Inflammatory macrophage (primary cell): ENCODE measurements at regions not wholly inside any gene's neighbourhood (a gene's known extent, or its start where the extent isn't known, plus 50 kb on each side); places are given as distances from the start of the nearest gene placed in this dataset.

Experiments
- DNase-seq, 2 donors: peaks; one replicate each; pipeline ENCODE4 v3.0.0-alpha.2; 2020 to 2022

GRCh38 chr3:135753506-135753905, 212.0 kb upstream of the PPP2R3A start:
- no peak for DNase-seq

DNA sequence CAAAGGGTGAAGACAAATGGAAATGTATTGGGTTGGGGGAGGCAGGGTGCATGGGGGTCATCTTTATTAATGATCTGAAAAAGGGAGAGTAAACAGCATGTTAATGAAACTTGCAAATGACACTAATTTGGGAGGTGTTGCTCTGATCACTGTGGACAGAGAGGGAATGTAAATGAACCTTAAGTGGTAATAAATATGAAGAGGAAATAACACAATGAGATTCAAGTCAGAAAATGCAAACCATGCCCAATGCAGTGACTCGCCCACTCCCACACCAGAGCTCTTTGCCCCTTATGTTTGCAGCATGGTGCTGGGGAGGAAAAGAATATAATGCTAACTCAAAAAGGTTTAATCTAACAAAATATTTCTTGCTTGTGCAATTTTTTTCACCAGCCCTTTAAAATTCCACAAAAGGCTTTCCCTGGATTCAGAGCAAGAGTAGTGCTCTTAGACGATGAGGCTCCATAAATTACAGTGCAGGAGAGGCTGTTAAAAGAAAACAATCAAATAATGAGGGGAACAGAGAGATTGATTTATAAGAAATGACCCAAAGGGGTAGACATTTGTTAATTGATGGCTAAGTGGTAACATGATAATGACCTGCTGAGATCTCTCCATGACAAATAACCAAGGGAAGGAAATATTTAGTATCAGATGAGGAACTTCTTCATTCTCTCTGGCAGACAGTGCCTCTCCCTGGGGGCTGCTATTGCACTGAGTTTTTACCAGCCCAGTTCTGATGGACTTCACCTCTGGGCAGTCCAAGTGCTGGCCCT, 210.0 kb upstream of the PPP2R3A start:
- no peak for DNase-seq

DNA sequence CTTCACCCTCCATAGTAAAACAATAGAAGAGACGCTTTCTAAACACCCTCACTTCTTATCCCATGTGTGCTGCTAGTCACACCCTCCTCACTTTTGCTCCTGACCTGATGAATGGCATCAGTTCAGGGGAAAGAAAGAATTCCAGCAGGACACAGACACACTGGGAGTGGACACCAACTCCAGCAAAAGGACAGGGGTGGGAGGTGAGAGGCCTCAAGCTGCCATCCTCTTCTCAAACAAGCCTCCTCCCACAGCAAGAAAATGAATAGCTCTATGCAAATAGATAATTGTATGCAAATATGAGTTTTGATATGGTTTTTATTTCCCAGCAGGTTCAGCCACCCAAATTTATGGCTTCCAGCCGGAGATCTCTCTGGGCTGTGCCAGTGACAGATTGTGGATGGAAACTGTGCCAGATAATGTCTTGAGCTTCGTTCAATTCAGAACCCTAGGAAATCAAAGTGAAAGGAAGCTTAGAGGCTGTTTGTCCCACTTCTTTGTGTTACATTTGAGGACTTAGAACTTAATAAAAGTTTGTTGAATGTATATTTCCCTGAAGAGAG, 209.3 kb upstream of the PPP2R3A start:
- no peak for DNase-seq

DNA sequence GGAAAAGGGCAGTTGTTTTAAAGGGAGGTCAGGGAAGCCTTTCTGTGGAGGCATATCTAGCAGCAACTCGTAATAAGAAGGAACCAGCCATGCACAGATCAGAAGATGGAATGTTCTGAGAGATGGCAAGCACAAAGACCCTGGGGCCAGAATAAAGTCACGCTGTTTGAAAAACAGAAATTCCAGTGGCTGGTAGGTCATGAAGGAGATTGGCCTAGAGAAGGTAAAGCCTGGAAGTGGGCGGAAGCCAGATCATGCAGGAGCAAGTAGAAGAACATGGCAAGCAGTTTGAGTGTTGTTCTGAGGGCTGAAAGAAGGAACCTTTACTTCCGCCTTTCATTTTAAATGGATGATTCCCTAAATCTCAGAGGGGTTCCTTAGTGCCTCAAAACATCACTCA, 208.1 kb upstream of the PPP2R3A start:
- DNase-seq = no peak

DNA sequence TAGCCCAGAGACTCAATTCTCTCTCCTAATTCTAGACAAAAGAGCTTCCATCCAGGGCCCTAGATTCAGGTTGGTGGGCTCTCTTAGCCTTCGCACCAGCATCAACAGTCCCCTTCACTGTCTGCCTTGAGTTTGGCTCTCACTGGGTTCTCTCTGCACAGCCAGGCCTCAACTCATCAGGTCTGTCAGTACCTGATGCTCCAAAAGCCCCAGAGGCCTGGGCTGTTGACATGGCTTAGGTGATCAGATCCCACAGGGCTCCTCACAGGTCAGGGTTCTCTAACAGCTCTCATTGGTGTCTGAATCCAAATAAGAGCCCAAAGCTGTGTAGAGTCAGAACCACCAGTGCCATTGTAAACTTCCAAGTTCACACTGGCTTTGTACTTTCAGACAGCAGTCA, 206.6 kb upstream of the PPP2R3A start:
- DNase-seq = no peak

- no peak for DNase-seq
Measured at GRCh38 chr3:135759651-135760050, 205.9 kb upstream of the PPP2R3A start.

GRCh38 chr3:135760581-135760980, 204.9 kb upstream of the PPP2R3A start:
- DNase-seq = no peak

DNA sequence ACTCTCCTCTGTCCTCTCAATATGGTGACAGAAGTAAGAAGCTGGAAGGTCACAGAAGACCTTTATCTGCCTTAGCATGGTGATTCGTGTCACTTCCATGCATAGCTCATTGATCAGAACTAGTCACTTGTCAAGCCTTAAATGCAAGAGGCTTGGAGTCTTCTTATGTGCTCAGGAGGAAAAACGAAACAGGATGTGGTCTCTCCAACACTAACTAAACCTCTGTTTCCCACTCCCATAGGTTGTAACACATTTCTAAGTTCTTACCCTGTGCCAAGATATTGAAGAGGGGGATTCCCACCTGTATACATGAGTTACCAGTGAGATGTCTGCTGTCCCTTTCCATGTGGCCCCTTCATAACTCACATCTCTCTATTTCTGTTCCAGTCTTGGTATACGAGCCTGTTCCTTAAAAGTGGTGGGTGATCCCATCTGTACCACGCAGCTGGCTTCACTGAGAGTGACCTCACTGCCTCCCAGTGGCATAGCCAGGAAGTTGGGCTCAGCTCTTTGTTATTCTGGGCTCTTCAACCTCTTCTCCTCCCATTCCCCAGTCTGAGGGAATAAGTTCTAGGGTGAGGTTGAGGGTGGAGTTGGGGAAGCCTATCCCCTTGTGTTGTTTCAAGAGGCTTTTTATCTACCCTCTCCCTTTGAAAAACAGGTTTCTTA, 203.2 kb upstream of the PPP2R3A start:
- no peak for DNase-seq

GRCh38 chr3:135766115-135766514, 199.4 kb upstream of the PPP2R3A start:
- DNase-seq = no peak

GRCh38 chr3:135771760-135772159, 193.8 kb upstream of the PPP2R3A start:
- no peak for DNase-seq

DNA sequence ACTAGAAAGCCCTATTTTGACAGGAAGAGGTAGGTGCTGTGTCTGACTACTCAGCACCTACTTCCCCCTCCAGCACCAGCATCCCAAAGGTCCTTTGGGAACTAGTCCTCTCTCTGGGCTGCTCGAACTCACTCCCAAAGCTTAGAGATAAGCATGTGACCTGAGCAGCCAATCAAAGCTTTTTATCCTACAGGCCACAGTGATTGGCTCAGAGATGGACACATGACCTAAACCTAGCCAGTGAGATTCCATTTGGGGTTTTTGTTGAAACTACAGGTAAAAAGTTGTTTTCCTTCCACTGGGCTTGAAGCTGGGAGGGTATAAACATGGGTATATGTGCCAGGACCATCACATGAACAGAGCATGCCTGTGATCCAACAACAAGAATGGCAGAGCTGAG, 186.5 kb upstream of the PPP2R3A start:
- no peak for DNase-seq

GRCh38 chr3:135779590-135780235, 185.8 kb upstream of the PPP2R3A start:
- DNase-seq = no peak

- no peak for DNase-seq
Measured at GRCh38 chr3:135781026-135781815, 184.3 kb upstream of the PPP2R3A start.

GRCh38 chr3:135784557-135784956, 181.0 kb upstream of the PPP2R3A start:
- DNase-seq = peak; percentile 26 to 52

- DNase-seq = no peak
Measured at GRCh38 chr3:135788146-135788545, 177.4 kb upstream of the PPP2R3A start.

- DNase-seq = no peak
Measured at GRCh38 chr3:135788978-135789377, 176.6 kb upstream of the PPP2R3A start.

DNA sequence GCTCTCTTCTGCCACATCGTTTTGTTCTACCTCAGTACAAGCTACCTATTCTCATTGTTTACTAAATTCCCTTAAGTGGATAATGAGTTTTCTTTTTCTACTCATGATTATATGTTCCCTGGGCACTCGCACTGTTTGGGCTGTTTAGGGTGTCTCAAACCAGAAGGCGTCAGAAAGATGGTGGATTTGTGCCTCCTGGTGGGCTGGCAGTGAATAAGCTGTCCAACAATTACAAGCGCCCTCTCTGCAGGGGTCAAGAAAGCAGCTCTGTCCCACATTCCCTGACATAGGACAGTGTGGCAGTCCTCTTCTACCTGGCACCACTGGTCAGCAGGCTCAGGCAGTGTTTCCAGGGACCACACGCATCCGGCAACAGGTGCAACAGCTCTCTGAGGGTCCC, 173.4 kb upstream of the PPP2R3A start:
- DNase-seq = no peak

- no peak for DNase-seq
Measured at GRCh38 chr3:135792858-135793475, 172.6 kb upstream of the PPP2R3A start.

GRCh38 chr3:135800071-135800549, 165.4 kb upstream of the PPP2R3A start:
- no peak for DNase-seq

- DNase-seq = no peak
Measured at GRCh38 chr3:135801018-135801417, 164.5 kb upstream of the PPP2R3A start.

- DNase-seq = no peak
Measured at GRCh38 chr3:135802171-135802570, 163.4 kb upstream of the PPP2R3A start.
